HG03469 (cell line): ENCODE measurements at regions not wholly inside any gene's neighbourhood (a gene's known extent, or its start where the extent isn't known, plus 50 kb on each side); places are given as distances from the start of the nearest gene placed in this dataset.
A peak's percentile ranks its signal among the peaks of the same experiment; 100 is the strongest.

Source experiments
- ATAC-seq: cut with Tn5 transposase; IDR thresholded peaks from one replicate; pipeline ENCODE4 v1.9.1; 2021; ENCODE audit warnings: mild to moderate bottlenecking, moderate library complexity, moderate number of reproducible peaks; ENCODE audit not compliant: unreplicated experiment

DNA sequence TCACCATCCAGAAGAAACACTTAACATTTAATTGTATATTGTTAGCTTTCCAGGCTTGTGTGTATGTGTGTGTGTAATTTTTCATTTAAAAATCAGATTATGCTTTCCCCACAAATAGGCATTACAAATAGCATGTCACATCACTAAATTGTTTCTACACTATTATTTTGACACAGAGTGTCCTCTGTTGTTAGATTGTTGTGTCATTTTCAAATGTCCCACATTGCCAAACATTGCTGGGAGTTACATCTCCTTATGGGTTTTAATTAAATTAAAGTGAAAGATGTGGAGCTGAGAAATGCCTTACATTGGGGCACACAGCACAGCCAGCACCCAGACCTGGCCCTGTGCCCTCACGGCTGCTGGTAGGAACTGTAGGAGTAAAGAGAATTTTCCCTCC is 295.6 kb downstream of the ZEB1 start:
- ATAC-seq = no peak

DNA sequence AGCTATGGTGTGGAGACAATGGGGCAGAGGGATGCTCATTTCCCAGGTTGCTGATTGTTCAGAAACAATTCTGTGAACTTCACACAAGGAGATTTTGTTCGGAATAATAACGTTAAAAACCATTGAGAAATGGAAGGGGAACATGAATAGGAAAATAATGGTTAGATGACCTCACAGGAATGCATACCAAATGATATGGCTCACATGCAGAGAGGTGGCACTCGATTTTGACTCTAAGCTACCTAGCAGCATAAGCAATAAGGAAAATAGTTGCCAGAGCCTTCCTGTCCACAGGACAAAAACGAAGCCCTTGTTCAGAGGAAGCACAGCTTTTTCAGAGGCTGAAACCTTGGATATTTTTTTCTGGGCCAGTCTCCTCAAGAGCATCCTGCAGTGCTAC is 293.1 kb downstream of the ZEB1 start:
- no peak for ATAC-seq

DNA sequence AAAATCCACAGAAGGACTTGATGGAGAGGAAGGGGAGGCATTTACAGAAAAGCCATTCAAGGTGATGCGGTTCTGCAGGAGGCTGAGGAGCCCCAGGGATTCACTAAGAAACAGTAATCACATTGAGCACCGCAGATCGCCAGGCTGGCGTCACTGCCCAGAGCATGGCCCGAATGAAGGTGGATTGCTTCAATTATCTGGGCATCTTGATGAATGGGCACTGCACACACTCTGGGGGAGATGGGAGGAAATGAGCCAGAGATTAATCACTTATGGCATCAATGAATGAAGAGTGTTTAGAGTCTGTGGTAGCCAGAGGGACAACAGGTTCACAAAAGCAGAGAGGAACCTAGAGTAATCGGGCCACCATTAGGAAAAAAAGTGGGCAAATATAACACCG is 292.1 kb downstream of the ZEB1 start:
- ATAC-seq = no peak

DNA sequence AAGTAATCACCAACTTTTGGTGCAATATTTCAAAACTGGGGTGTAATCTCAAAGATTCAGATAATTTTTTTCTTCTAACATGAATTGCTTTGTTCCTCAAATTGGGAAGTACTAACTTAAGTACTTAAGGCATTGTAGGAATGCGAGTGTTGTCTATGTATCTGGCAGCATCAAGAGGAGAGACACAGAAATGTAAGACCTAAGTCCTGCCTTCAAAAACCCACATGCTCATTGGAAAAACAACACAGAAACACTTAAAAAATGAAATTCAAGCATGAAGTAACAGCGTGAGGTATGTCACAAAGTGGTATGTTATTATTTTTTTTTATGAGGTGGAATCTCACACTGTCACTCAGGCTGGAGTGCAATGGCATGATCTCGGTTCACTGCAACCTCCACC is 288.5 kb downstream of the ZEB1 start:
- ATAC-seq = no peak

DNA sequence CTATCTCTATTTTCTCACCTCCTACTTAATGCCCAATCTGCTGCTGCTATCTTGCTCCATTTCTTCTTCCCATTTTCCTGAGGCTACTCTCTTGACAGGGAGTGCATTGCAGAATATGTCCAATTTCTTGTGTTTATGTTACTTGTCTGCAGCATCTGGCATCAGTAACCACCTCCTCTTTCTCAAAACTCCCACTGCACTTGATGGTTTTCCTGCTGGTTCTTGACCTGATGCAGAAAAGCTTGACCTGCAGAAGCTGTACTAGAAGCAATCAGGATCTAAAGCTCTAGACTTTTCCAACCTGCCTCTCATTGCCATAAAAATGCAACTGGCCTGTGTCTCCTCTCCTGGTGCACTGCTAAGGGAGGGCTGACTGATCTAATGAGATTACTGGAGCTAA is 287.8 kb downstream of the ZEB1 start:
- ATAC-seq = no peak

DNA sequence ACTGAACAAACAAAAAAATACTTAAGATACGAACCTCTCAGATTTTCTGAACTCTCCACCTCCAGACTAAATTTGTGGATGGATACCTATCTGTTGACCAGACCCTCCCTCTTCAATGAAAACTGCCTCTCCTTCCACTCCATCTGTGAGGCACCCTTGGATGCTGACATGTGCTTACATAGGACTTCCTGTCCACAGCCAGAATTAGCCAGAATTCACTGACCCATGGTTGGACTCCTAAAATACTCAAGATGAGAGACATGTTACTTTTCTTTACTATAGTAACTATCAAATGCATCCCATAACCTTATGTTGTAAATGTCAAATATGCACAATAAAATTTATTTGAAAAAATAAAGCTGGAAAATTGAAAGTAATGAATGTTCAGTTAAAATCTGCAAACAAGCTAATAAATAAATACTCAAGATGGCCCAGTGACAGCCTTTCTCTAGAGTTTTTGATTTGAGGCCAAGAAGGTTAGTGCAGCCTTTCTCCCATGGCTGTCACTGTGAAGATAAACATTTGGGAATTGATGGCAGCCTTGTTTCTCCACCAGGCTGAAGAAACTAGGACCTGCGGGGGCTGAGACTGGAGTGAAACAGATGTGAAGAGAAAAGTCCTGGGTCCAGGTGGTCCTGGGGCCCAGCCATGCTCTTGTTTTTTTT is 287.0 kb downstream of the ZEB1 start:
- no peak for ATAC-seq

DNA sequence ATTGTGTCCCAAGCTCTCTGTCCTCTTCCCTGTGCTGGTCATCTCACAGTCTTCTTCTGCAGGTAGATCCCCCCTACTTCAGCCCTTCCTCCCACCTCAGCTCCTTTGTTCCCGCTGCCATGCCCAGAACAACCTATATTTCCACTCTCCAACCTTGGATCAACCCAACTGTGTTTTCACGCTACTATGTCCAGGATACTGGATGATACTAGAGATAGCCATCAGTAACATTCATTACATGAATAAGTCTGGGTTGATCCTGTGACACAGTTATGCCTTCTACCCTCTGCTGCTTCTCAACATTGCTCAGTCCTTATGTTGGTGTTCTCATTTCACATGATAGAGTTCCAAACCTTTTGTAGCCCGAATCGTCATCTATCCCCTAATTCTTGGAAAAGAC is 286.4 kb downstream of the ZEB1 start:
- ATAC-seq = no peak

DNA sequence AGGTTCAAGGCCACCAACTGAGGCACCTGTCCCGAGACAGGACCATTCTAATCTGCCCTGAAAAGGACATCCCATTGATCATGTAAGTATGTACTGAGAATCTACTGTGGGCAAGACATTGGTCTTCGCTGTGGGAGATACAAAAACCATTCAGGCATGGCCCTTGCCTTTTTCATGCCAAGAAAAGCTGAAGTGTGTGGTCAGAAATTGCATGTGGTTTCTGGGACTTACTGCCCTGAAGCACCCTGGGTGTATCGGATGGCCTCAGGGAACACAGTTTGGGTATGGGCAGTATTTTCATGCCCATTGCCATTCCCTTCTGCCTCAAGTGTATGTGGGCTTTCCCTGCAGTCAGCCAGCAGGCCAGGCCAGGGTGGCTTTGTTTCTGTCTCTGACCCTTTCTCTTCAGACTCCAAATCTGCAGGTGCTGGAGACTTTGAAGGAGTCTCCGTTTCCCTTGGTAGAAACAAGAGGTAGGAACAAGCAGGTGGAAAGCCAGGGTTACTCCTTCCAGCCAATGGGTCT is 285.7 kb downstream of the ZEB1 start:
- no peak for ATAC-seq

DNA sequence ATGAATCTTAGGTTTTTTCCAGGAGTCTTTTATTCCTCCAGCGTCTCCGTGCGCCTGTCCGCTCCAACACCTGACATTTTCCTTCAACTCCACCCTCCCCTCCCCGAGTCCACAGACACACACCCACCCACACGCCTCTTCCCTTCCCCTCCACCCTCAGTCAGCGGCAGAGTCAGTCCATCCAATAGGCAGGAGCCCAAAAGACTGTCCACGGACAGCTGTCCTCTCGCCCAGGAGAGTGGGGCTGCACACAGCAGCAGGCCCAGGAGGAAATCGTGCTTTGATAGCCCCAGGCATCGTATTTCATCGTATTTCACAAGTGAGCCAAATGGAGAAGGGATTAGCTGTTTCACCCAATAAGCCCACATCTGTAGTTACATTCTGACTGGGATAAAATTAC is 285.1 kb downstream of the ZEB1 start:
- ATAC-seq = no peak

DNA sequence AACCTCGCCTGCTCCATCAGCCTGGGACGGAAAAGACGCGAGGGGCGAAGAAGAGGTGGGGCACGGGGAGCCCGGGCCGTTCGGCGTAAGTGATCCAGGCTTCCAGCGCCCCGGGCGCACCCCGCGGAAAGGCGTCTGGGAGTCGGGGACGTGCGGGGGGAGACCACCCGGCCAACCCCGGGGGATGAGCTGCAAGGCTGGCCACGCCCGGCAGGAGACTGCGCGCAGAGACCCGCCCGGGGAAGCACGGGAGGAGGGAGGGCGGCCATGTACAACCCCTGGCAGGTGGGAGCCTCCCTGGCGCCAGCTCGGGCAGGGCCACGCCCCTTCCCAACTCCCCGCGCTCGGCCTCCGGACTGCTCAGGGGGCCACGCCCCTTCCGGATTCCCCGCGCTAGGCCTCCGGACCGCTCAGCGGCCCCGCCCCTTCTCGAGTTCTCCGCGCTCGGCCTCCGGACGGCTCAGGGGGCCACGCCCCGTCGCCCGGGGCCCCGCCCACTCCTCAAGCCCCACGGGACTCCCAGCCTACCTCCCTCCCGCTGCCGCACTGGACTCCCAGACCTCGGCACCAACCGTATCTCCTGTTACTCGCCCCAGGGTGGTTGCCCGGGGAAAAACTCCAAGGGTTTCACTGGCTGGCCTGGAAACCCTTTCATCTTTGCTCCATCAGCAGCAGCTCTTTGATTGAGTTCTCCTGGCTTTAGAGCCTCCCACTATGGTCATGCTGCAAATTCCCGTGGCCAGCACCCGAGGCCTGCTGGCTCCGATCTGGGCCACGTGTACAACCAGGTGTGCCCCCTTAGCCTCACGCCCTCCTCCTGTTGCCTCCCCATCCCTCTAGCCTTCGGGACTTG is 284.4 kb downstream of the ZEB1 start:
- peak; percentile 95 for ATAC-seq

DNA sequence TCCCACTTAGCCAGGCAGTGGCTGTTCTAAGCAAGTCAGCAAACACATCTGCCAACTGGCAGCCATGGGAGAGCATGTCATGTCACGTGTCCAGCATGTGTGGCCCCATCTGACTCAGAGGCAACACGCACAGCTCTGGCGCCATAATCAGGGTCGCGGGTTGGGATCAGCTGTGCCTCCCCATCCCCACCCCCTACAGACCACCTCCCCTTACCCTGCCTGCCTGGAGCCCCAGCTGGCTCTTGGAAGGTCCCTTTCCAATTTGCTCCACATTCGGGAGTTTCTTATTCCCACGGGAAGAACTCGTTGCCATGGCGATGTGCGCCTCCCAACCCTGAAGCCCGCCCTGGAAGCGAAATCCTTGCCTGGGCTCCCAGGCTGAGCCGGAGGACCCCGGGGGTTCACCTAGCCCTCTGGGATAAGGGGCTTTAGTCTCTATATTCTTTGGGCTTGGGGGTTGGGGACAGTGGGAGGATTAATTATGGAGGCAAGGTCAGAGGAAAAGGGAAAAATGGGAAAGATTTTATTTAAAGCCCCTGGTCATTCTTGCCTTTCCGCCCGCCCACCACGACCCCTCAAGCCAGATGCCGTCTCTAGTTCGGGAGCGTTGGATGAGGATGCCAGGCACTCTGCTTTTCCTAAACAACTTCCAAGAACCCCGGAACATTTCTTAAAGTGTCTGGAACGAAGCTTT is 283.7 kb downstream of the ZEB1 start:
- no peak for ATAC-seq

DNA sequence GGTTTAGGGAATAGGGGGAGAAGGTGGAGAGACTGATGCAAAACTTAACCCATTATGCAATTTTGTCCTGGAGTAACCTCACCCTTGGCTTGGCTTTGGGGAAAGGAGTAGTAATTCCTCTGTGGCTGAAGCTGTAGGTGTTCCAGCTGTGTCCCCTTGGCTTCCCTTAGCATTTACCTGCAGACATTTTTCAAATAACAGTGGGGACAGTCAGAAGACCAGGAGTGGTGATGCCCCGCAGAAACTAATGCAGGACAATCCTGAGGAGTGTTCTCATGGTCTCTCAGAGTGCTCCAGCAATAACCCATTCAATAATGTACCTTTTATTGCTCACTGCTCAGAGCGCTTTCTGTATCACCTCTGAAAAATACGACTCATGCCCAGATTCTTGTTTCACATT is 282.1 kb downstream of the ZEB1 start:
- ATAC-seq = no peak

DNA sequence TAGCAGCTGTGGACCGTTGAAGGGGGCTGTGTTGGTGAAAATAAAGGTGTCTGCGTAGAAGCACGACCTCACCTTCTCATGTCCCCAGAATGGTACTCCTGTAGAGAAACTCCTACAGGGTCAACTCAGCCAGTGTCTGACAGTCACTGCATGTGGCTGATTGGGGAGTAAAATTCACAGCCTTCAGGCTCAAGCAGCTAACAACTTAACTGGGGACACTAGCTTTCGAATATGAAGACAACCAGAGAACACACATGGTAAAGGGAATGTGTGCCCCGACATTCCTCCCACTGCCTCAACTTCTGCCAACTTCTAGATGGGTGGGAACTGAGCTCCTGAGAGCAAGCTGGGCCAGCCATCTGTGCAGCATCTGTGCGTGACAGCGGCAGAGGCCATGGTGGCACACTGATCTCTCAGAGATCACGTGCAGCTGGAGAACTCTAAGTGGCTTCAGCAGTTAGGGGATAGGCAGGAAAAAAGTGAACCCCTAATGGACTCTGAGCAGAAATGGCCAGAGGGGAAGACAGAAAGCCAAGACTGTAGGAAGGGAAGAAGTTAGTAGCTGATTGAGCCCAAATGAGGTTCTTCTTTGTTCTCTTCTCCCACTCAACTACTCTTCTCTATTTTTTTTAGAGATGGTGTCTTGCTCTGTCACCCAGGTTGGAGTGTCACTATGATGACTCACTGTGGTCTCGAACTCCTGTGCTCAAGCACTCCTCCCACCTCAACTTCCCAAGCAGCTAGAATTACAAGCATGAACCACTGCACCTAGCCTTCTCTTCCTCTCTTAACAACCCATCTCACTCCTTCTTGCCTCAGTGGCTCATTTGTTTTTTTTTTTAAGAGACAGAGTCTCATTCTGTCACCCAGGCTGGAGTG is 280.8 kb downstream of the ZEB1 start:
- ATAC-seq = no peak

DNA sequence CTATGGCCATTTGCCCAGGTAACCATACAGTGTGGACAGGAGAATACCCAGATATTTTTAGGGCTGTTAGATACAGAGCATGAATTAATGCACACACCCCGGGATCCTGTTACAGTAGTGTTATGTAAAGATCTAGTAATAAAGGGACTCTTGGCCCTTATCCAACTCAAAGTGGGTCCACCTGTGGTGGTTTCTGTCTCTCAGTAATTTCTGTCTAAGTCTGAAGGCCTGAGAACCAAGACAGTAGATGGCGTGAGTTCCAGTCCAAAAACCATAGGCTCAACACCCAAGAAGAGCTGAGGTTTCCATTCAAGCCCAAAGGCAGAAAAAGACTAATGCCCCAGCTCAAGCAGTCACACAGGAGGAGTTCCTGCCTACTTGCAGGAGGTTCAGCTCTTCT is 277.7 kb downstream of the ZEB1 start:
- ATAC-seq = no peak

DNA sequence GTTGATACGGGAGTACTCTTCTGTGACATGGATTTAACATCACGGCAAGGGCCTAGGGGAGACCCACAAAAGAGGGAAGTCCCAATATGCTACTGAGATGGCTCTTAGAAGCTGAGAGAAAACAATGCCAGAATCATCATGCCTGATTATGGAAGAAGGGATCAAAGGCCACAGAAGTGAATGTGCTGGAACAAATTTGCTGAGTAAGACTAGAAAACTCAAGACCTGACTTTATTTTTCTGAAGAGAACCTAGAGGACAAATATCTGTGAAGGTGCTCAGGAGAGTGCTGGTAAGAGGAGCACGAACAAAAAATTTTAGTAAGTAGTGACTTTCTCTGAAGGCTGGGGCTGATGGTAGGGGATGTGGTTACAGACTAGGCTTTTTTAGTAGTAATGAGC is 277.0 kb downstream of the ZEB1 start:
- no peak for ATAC-seq

DNA sequence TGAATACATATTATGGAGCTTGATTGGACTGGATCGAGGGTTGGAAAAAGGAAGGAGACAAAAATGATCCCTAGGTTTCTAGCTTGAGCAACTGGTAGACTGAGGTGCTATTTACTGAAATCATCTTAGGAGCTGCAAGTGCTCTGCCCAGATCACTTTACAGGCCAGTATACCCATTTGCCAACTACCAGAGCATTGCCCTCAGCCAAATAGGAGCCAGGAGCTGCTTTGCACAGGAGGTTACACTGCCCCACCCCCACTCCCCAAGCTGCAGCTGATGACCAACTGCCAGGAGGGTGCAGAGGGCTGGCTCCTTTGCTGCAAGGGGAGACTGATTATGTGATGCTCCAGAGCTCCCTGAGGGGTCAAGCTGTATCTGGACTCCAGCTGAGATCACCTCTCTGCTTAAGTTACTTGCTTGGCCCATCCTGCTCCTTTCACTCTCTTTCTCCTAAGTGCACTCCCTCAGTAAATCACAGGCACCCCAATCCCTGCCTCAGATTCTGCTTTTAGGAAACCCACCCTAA is 275.4 kb downstream of the ZEB1 start:
- no peak for ATAC-seq

DNA sequence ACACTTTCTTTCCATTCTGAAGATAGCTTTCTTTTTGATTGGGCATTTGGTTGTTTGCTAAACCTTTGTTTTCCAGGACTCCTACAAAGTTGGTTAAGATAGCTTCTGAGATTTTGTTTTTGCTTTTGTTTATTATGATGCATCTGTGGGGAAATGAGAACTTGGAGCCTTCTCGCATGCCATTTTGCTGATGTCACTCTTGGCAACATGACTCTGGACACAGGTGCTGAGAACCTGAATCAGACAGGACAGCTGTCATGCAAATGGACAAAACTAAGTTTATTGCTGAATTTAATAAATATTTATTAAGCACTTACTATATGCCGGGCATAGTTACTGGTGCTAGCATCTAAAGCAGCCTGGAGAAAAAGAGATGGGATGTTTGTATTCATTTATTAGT is 274.1 kb downstream of the ZEB1 start:
- ATAC-seq = no peak

DNA sequence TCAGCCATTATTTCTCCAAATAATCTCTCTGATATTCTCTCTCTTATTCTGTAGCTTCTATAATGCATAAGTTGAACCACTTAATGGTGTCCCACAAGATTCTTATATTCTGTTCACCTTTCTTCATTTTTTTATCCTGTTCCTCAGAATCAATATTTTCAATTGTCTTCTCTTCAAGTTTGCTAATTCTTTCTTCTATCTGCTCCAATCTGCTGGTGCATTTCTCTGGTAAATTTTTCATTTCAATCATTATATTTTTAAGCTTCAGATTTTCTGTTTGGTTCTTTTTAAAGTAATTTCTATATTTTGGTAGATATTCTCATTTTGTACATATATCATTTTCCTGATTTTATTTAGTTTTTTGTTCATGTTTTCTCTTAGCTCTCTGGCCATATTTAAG is 272.6 kb downstream of the ZEB1 start:
- ATAC-seq = no peak

DNA sequence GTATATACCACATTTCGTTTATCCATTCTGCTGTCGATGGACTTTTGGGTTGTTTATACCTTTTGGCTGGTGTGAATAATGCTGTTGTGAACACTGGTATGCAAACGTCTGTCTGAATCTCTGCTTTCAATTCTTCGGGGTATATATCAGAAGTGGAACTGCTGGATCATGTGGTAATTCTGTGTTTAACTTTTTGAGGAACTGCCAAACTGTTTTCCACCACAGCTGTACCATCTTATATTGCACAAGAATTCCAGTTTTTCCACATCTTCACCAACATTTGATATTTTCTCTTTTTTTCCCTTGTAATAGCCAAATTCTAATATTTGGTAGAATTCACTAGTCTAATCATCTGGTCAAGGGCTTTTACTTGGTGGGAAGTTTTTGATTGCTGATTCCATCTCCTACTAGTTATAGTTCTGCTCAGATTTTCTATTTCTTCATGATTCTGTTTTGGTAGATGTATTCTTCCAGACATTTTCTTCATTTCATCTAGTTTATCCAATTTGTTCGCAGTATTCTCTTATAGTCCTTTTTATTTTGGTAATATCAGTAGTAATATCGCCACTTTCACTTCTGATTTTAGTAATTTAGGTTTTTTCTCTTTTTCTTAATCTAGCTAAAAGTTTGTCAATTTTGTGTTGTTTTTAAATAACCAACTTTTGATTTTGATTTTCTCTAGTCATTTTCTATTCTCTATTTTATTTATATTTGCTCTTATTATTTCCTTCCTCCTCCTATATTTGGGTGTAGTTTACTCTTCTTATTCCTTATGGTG is 271.2 kb downstream of the ZEB1 start:
- ATAC-seq = no peak

DNA sequence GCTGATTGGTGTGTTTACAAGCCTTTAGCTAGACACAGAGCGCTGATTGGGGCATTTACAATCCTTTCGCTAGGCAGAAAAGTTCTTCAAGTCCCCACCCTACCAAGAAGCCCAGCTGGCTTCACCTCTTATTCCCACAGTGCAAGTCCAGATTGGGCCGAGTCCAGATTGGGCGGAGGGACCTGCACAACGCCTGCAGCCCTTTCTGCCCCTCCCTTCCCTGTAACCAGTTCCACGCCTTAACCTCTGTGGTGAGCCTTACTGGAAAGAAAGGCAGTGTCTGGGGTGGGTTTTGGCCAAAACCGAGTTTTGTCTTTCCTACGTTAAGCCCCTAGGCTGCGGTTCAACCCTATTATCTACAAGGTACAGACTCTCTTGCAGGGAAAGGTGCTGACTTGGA is 268.7 kb downstream of the ZEB1 start:
- no peak for ATAC-seq
